ENCODE measurements at regions not wholly inside any gene's neighbourhood (a gene's known extent, or its start where the extent isn't known, plus 50 kb on each side); places are given as distances from the start of the nearest gene placed in this dataset.
A peak's percentile ranks its signal among the peaks of the same experiment; 100 is the strongest.
"Not testable (repeated sequence)": the region's sequence is repeated elsewhere in the genome, so short reads cannot be mapped to it uniquely, and the experiment has no call there.

DNA sequence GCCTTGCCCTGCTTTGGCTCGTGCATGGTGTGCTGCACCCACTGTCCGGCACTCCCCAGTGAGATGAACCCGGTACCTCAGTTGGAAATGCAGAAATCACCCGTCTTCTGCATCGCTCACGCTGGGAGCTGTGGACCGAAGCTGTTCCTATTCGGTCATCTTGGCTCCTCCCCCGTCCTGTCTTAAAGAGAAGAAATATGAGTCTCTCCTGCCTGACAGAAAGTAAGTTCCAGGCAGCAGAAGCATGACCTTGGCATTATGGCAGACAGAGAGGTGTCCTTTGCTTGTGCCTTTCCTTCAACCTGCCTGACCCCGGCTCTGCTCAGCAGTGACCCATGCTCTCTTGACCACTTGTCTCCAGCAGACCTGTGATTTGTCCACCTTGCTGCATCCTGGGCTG, 62.5 kb upstream of the CYP1B1 start:
- TF ChIP-seq, protein P1, sequence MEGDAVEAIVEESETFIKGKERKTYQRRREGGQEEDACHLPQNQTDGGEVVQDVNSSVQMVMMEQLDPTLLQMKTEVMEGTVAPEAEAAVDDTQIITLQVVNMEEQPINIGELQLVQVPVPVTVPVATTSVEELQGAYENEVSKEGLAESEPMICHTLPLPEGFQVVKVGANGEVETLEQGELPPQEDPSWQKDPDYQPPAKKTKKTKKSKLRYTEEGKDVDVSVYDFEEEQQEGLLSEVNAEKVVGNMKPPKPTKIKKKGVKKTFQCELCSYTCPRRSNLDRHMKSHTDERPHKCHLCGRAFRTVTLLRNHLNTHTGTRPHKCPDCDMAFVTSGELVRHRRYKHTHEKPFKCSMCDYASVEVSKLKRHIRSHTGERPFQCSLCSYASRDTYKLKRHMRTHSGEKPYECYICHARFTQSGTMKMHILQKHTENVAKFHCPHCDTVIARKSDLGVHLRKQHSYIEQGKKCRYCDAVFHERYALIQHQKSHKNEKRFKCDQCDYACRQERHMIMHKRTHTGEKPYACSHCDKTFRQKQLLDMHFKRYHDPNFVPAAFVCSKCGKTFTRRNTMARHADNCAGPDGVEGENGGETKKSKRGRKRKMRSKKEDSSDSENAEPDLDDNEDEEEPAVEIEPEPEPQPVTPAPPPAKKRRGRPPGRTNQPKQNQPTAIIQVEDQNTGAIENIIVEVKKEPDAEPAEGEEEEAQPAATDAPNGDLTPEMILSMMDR (IDR thresholded peaks at IDR 0.05; ENCODE audit: low read depth, low read length): no peak
- no peaks in the 10 kb centered on the region for H3K27me3 ChIP-seq

DNA sequence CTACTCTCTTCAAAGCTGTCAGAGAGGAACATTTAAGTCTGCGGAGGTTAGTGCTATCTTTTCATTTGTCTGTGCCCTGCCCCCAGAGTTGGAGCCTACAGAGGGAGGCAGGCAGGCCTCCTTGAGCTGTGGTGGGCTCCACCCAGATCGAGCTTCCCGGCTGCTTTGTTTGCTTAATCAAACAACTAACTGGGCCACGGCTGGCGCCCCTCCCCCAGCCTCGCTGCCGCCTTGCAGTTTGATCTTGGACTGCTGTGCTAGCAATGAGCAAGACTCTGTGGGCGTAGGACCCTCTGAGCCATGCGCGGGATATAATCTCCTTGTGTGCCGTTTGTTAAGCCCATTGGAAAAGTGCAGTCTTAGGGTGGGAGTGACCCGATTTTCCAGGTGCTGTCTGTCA, 62.0 kb upstream of the CYP1B1 start:
- not testable (repeated sequence) for H3K4me3 ChIP-seq; H3K36me3 ChIP-seq; DNase-seq (ENCODE audit: low read depth in 1 of 2, low spot score in 1 of 2); H3K27me3 ChIP-seq; H3K9me3 ChIP-seq (ENCODE audit: low read depth); H3K4me1 ChIP-seq (ENCODE audit: low read depth); H3K27ac ChIP-seq

More for the DNA sequence above, 62.5 kb upstream of the CYP1B1 start:
- Histone ChIP-seq H3K9me3 (ENCODE audit: low read depth) (no peaks in the 10 kb centered on the region), H3K4me1 (ENCODE audit: low read depth) (no peaks in the 10 kb centered on the region), H3K27ac (no peak overlapping the region), H3K4me3 (no peak overlapping the region), H3K36me3 (no peaks in the 10 kb centered on the region)
- no peak for DNase-seq (ENCODE audit: low read depth in 1 of 2, low spot score in 1 of 2)

DNA sequence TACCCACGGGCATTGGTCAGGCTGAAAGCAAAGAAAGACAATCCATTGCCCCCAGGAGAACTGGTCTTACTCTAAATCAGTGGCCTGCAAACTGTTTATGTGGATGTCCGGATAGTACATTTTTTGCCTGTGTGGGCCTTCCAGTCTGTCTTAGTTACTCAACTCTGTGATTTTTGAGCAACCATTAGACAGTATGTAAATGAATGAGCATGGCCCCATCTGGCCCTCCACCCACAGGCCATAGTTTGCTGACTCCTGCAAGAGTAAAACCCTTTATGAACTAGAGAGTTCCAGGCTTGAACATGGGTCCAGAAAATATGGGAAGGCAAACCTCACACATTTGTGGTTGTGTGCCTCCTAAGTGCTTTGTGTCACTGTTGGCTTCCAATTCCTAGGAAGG, 55.7 kb upstream of the CYP1B1 start:
- Histone ChIP-seq H3K4me1 (ENCODE audit: low read depth) (no peaks in the 10 kb centered on the region), H3K4me3 (no peak overlapping the region), H3K27me3 (no peaks in the 10 kb centered on the region), H3K9me3 (ENCODE audit: low read depth) (no peaks in the 10 kb centered on the region), H3K27ac (no peak overlapping the region), H3K36me3 (no peaks in the 10 kb centered on the region)
- DNase-seq (ENCODE audit: low read depth in 1 of 2, low spot score in 1 of 2): no peak
- TF ChIP-seq, protein P1 (IDR thresholded peaks at IDR 0.05; ENCODE audit: low read depth, low read length): no peak

DNA sequence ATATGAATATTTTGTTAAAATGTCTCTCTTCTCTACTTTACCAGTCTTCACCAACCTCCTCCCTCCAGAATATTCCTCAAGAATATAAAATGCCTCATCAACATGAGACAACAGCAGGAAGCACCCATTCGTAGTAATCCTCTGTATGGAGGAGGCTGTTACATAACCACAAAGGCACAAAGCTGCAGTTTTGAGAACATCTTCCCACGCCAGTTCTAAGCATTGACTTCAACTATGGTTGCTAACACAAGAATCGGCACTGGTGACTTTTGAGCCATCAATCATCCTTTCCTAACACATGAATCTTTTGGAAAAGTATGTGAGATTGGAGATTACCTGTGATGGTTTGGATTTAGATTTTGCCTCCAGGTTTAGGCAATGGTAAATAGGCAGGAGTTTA, 54.9 kb upstream of the CYP1B1 start:
- no peak for DNase-seq (ENCODE audit: low read depth in 1 of 2, low spot score in 1 of 2)
- H3K9me3 ChIP-seq (ENCODE audit: low read depth): no peaks in the 10 kb centered on the region
- H3K27me3 ChIP-seq: no peaks in the 10 kb centered on the region
- H3K27ac ChIP-seq: no peak overlapping the region
- H3K36me3 ChIP-seq: no peaks in the 10 kb centered on the region
- H3K4me3 ChIP-seq: no peak overlapping the region
- H3K4me1 ChIP-seq (ENCODE audit: low read depth): no peaks in the 10 kb centered on the region
- TF ChIP-seq, protein P1 (IDR thresholded peaks at IDR 0.05; ENCODE audit: low read depth, low read length): no peak

DNA sequence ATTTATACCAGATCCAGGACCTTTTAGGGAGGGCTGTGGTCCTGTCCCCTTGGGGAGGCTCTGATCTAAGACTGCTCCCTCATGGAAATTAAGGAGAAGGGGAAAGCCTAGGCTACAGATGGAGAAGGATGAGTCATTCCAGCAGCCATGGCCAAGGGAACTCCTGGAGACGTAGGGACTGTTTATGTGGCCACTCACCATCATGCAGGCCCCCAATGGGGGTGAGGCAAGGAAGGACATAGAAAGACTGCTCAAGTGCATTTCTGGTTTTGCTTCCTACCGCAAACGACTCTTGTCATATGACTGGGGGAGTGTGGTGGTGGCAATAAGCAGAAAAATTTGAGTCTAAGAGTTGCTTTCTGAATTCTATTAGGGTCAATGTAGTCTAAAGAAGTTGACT, 54.0 kb upstream of the CYP1B1 start:
- no peaks in the 10 kb centered on the region for H3K4me1 ChIP-seq (ENCODE audit: low read depth)
- TF ChIP-seq, protein P1 (IDR thresholded peaks at IDR 0.05; ENCODE audit: low read depth, low read length): no peak
- H3K27ac ChIP-seq: no peak overlapping the region
- H3K4me3 ChIP-seq: no peak overlapping the region
- no peaks in the 10 kb centered on the region for H3K9me3 ChIP-seq (ENCODE audit: low read depth)
- H3K36me3 ChIP-seq: no peaks in the 10 kb centered on the region
- no peaks in the 10 kb centered on the region for H3K27me3 ChIP-seq
- no peak for DNase-seq (ENCODE audit: low read depth in 1 of 2, low spot score in 1 of 2)

DNA sequence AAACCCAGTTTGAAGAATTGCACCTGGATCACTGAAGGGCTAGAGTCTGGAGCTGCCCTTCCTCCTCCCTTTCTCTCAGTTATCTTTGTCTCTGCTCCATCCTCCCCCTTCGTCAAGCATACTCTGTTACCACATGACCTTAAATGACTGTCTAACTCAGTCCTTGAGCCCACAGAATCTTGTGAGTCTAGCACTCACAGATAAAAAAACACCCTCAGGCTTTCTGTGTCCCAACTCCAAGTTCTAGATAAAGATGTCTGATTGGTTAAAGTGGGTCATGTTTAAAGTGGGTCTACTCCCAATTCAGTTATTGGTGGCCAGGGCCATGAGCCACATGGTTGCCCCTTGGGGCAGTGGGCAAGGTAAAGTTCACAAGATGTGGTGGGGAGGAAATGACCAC, 53.5 kb upstream of the CYP1B1 start:
- H3K36me3 ChIP-seq: no peaks in the 10 kb centered on the region
- H3K4me3 ChIP-seq: no peak overlapping the region
- no peak overlapping the region for H3K27ac ChIP-seq
- H3K27me3 ChIP-seq: no peaks in the 10 kb centered on the region
- TF ChIP-seq, protein P1 (IDR thresholded peaks at IDR 0.05; ENCODE audit: low read depth, low read length): no peak
- H3K9me3 ChIP-seq (ENCODE audit: low read depth): no peaks in the 10 kb centered on the region
- no peaks in the 10 kb centered on the region for H3K4me1 ChIP-seq (ENCODE audit: low read depth)
- peak in 1 of 2 donors; percentile 61 for DNase-seq (ENCODE audit: low read depth in 1 of 2, low spot score in 1 of 2)

All from cardiac muscle cell (in vitro differentiated cells and primary cell).